SIG-M5 (cell line): ENCODE measurements at regions not wholly inside any gene's neighbourhood (a gene's known extent, or its start where the extent isn't known, plus 50 kb on each side); places are given as distances from the start of the nearest gene placed in this dataset.
"Not testable (repeated sequence)": the region's sequence is repeated elsewhere in the genome, so short reads cannot be mapped to it uniquely, and the experiment has no call there.

ENCODE experiments used
- DNase-seq: peaks from one replicate; lab custom pipeline; 2025; lab: John Stamatoyannopoulos, UW

- DNase-seq = no peak
Measured at GRCh38 chr7:138370956-138371355, 89.1 kb upstream of the TRIM24 start.

GRCh38 chr7:138374119-138374693 is 85.9 kb upstream of the TRIM24 start:
- no peak for DNase-seq

- no peak for DNase-seq
Measured at GRCh38 chr7:138377306-138377705, 82.8 kb upstream of the TRIM24 start.

- DNase-seq = no peak
Measured at GRCh38 chr7:138378741-138379559, 81.1 kb upstream of the TRIM24 start.

GRCh38 chr7:138382862-138383565 is 77.0 kb upstream of the TRIM24 start:
- no peak for DNase-seq

GRCh38 chr7:138386821-138387220 is 73.2 kb upstream of the TRIM24 start:
- no peak for DNase-seq

- no peak for DNase-seq
Measured at GRCh38 chr7:138387755-138388475, 72.1 kb upstream of the TRIM24 start.

GRCh38 chr7:138388673-138389491 is 71.2 kb upstream of the TRIM24 start:
- DNase-seq = no peak

GRCh38 chr7:138395763-138396162 is 64.3 kb upstream of the TRIM24 start:
- no peak for DNase-seq

- DNase-seq = no peak
Measured at GRCh38 chr7:138396251-138397070, 63.6 kb upstream of the TRIM24 start.

GRCh38 chr7:138397071-138397433 is 63.0 kb upstream of the TRIM24 start:
- DNase-seq = not testable (repeated sequence)

- DNase-seq = no peak
Measured at GRCh38 chr7:138398857-138399256, 61.2 kb upstream of the TRIM24 start.

- no peak for DNase-seq
Measured at GRCh38 chr7:138400400-138400886, 59.6 kb upstream of the TRIM24 start.

- no peak for DNase-seq
Measured at GRCh38 chr7:138402749-138403148, 57.3 kb upstream of the TRIM24 start.

GRCh38 chr7:138405496-138405895 is 54.6 kb upstream of the TRIM24 start:
- DNase-seq = no peak

GRCh38 chr7:138407792-138408191 is 52.3 kb upstream of the TRIM24 start:
- DNase-seq = no peak
